OCI-M1 (cell line): ENCODE measurements at regions not wholly inside any gene's neighbourhood (a gene's known extent, or its start where the extent isn't known, plus 50 kb on each side); places are given as distances from the start of the nearest gene placed in this dataset.

Experiments used
- DNase-seq: peaks from one replicate; lab custom pipeline; 2025; lab: John Stamatoyannopoulos, UW

GRCh38 chr9:106613250-106613737 is 249.7 kb upstream of the ZNF462 start:
- DNase-seq, result no peak

- DNase-seq, result no peak
These were observed 247.7 kb upstream of the ZNF462 start for GRCh38 chr9:106615118-106615889.

GRCh38 chr9:106616026-106616425 is 246.9 kb upstream of the ZNF462 start:
- DNase-seq, result no peak

- no peak for DNase-seq
These were observed 246.1 kb upstream of the ZNF462 start for GRCh38 chr9:106616851-106617345.

GRCh38 chr9:106619211-106619610 is 243.8 kb upstream of the ZNF462 start:
- no peak for DNase-seq

GRCh38 chr9:106620081-106620480 is 242.9 kb upstream of the ZNF462 start:
- DNase-seq, result no peak

GRCh38 chr9:106620866-106621265 is 242.1 kb upstream of the ZNF462 start:
- DNase-seq, result no peak

GRCh38 chr9:106621313-106622163 is 241.4 kb upstream of the ZNF462 start:
- DNase-seq, result no peak

- no peak for DNase-seq
These were observed 240.8 kb upstream of the ZNF462 start for GRCh38 chr9:106622164-106622487.

GRCh38 chr9:106623558-106623957 is 239.4 kb upstream of the ZNF462 start:
- no peak for DNase-seq

GRCh38 chr9:106625259-106625789 is 237.6 kb upstream of the ZNF462 start:
- no peak for DNase-seq

GRCh38 chr9:106626936-106627335 is 236.0 kb upstream of the ZNF462 start:
- no peak for DNase-seq

GRCh38 chr9:106632621-106633020 is 230.3 kb upstream of the ZNF462 start:
- DNase-seq, result no peak

- DNase-seq, result no peak
These were observed 228.8 kb upstream of the ZNF462 start for GRCh38 chr9:106634183-106634582.

- no peak for DNase-seq
These were observed 228.3 kb upstream of the ZNF462 start for GRCh38 chr9:106634641-106635040.

GRCh38 chr9:106637486-106637885 is 225.5 kb upstream of the ZNF462 start:
- DNase-seq, result no peak

- DNase-seq, result no peak
These were observed 222.9 kb upstream of the ZNF462 start for GRCh38 chr9:106639873-106640568.

- no peak for DNase-seq
These were observed 219.6 kb upstream of the ZNF462 start for GRCh38 chr9:106643211-106643930.

- DNase-seq, result no peak
These were observed 218.3 kb upstream of the ZNF462 start for GRCh38 chr9:106644661-106645060.

- DNase-seq, result no peak
These were observed 214.2 kb upstream of the ZNF462 start for GRCh38 chr9:106648799-106649198.

GRCh38 chr9:106649664-106650063 is 213.3 kb upstream of the ZNF462 start:
- no peak for DNase-seq
